ENCODE measurements at regions not wholly inside any gene's neighbourhood (a gene's known extent, or its start where the extent isn't known, plus 50 kb on each side); places are given as distances from the start of the nearest gene placed in this dataset.
"Not testable (repeated sequence)": the region's sequence is repeated elsewhere in the genome, so short reads cannot be mapped to it uniquely, and the experiment has no call there.

DNA sequence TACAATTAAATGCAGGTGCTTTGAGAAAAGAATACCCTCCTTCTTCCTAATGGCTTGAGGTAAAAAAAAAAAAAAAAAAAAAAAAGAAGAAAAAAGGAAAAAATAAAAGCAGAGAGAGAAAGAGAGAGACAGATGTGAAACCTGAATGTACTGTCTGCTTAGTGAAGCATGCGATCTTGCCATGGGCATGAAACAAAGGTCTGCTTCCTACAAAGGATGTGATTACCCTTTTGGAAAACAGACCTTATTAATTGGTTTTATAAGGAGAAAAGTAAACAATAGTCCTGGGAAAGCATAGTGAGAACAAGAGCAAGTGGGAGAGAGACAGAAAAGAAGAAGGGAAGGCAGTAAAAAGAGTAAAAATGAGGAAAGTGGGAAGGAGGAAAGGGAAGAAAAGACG is 526.1 kb upstream of the PABPC4L start:
- intact Hi-C loops (cut with micrococcal nuclease) = no loop called here

GRCh38 chr4:134722306-134722705 is 520.7 kb upstream of the PABPC4L start:
- intact Hi-C loops (cut with micrococcal nuclease) = no loop called here

DNA sequence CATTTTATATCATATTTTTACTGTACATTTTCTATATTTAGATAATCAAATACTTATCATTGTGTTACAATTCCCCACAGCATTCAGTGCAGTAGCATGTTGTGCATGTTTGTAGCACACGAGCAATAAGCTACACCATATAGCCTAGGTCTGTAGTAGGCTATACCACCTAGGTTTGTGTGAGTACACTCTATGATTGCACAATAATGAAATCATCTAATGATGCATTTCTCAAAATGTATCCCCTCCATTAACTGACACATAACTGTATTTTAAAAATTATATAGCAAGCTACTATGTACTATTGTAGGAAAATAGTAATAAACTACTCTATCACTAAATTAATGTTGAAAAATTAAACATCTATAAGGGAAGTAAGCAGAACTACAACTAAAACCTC is 518.4 kb upstream of the PABPC4L start:
- intact Hi-C loops (cut with micrococcal nuclease) = no loop called here

GRCh38 chr4:134708616-134709015 is 507.0 kb upstream of the PABPC4L start:
- intact Hi-C loops (cut with micrococcal nuclease) = no loop called here

DNA sequence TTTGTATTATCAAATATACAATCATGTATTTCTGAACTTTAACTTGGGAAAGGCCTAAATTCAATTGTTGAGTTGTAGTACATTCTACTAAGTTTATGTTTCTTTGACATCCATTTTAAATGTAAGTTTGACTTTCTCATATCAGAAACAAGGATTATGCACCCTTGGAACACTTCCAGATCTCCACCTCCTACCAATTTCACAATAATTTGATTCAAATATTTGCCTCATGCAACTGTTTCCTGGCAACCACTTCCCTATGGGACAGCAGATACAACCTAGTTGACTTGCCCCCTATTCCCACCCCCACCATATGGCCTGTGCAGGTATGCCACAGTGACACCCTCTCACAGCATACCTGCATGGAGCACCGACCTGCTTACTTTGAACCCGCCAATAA is 506.4 kb upstream of the PABPC4L start:
- intact Hi-C loops (cut with micrococcal nuclease) = no loop called here

- intact Hi-C loops (cut with micrococcal nuclease) = no loop called here
These were observed 500.8 kb upstream of the PABPC4L start for GRCh38 chr4:134702374-134702773.

- intact Hi-C loops (cut with micrococcal nuclease) = no loop called here
These were observed 498.7 kb upstream of the PABPC4L start for GRCh38 chr4:134700251-134700650.

DNA sequence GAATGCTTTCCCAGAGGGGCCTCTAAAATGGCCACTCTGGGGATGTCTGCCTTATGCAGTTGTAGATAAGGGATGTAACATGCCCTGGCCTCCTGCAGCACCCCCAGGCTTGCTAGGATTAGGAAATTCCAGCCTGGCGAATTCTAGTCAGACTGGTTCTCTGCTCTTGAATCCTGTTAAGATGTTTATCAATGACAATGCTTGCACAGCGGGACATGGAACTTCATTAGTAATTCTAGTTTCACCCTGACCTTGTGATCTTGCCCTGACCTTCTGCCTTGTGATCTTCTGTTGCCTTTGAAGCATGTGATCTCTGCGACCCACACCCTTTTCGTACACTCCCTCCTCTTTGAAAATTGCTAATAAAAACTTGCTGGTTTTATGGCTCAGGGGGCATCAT is 497.2 kb upstream of the PABPC4L start:
- intact Hi-C loops (cut with micrococcal nuclease) = not testable (repeated sequence)

DNA sequence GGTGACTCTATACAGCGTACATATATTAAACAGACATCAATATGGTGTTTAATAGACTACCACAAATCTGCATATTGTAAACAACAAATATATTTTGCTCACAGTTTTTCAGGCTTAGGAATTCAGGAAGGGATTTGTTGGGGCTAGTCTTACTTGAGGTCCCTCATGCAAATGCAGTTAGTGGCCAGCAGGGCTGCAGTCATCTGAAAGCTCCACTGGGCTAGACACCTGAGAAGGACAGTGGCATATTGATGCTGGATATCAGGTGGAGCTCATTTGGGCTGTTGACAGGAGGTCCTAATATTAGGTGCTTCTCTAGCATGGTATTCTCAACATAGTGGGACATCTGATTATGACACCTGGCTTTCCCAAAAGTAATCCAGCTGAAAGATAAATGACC is 493.8 kb upstream of the PABPC4L start:
- intact Hi-C loops (cut with micrococcal nuclease) = no loop called here

DNA sequence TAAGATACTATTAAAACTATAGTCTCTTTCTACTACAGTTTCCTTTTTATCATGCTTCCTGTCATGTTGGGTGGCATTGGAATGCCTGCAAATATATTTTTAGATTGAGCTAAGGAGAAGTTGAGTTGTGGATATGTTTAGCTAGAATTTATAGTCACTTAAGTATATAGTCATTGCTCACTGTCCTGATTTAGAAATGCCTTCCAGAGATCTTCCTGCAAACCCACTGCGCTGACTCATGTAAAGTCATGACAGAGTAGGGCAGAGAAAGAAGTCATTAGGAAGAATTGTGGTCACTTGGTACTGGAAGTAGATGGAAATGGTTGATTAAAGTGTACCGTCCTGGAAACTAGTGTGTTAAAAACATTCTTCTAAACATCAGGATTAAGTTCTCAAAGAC is 490.3 kb upstream of the PABPC4L start:
- intact Hi-C loops (cut with micrococcal nuclease) = no loop called here

DNA sequence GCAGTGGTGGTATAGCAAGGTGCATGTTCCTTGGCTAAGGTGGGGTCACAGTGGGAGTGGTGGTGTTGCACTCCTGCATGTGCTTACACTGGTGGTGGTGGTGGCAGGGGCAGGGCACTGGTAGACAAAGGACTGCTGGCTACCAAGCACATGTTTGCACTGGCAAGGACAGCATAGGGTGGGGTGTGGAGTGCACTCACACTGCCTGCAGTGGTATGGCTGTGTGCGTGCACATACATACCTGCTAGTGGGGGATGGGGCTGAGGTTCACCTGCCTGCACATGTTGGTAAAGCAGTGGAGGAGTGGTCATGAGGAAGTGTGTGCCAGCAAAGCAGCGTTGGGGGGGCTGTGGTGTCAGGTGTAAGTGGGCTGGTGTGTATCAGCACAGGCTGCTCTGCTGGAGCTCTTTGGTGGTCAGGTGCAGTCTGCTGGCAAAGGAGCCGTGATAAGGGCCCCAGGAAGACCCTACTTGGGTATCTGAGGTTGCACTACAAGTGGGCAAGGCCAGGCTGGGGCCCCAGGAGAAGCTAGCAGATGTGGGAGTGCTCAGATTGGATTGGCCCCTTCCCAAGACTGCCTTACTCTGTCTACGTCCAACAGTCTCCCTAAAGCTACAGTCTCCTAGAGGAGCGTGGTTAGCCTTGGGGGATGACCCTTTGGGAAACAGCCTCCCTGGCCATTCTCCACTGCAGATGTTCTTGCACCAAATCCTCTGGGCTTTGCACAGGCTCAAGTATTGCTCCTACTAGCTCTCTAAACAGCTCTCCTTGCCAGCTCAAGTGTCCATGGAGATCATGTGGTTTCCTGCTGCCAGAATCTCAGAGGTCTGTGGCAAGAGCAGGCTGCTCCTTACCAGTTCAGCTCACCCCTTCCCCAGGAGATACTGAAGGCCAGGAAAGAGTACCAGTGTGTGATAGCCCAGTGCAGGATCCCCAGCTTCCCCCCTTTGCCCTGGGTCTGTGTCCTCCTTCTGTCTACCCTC is 486.3 kb upstream of the PABPC4L start:
- intact Hi-C loops (cut with micrococcal nuclease) = no loop called here

DNA sequence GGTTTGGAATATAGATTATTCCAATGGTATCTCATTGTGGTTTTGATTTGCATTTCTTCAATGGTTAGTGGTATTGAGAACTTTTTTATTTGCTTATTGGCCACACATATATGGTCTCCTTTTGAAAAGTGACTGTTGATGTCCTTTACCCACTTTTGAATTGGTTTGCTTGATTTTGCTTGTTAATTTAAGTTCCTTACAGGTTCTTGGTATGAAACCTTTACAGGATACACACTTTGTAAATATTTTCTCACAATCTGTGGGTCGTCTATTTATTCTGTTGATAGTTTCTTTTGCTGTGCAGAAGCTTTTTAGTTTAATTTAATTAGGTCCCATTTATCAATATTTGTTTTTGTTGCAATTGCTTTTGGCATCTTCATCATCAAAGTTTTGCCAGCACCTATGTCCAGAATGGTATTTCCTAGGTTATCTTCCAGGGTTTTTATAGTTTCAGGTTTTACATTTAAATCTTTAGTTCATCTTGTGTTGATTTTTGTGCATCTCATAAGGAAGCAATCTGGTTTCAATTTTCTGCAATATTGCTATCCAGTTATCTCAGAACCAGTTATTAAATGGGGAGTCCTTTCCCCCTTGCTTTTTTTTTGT is 475.7 kb upstream of the PABPC4L start:
- intact Hi-C loops (cut with micrococcal nuclease) = no loop called here

- intact Hi-C loops (cut with micrococcal nuclease) = no loop called here
These were observed 466.6 kb upstream of the PABPC4L start for GRCh38 chr4:134668237-134668636.

GRCh38 chr4:134666640-134667039 is 465.1 kb upstream of the PABPC4L start:
- intact Hi-C loops (cut with micrococcal nuclease) = no loop called here

- intact Hi-C loops (cut with micrococcal nuclease) = no loop called here
These were observed 463.8 kb upstream of the PABPC4L start for GRCh38 chr4:134665429-134665828.

GRCh38 chr4:134663742-134664141 is 462.2 kb upstream of the PABPC4L start:
- intact Hi-C loops (cut with micrococcal nuclease) = no loop called here

GRCh38 chr4:134650461-134650860 is 448.9 kb upstream of the PABPC4L start:
- intact Hi-C loops (cut with micrococcal nuclease) = no loop called here

DNA sequence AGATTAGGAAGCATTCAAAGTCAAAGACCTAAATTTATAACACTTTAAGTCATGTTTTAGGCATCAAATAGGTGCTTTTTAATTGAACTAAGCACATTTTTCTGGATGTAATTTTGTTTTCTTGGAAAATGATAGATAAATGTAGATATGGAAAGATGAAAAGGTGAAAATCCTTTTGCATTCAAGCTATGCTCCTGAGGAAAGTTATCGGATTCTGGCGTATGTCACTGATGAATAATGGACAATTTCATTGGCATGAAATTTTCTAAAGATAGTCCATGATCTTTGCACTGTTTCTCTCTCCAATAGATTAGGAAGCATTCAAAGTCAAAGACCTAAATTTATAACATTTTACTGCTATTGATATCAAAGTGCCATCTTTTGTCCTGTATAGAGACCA is 444.2 kb upstream of the PABPC4L start:
- intact Hi-C loops (cut with micrococcal nuclease) = no loop called here

- intact Hi-C loops (cut with micrococcal nuclease) = no loop called here
These were observed 434.9 kb upstream of the PABPC4L start for GRCh38 chr4:134636338-134637051.

GRCh38 chr4:134634301-134634700 is 432.7 kb upstream of the PABPC4L start:
- intact Hi-C loops (cut with micrococcal nuclease) = no loop called here

DNA sequence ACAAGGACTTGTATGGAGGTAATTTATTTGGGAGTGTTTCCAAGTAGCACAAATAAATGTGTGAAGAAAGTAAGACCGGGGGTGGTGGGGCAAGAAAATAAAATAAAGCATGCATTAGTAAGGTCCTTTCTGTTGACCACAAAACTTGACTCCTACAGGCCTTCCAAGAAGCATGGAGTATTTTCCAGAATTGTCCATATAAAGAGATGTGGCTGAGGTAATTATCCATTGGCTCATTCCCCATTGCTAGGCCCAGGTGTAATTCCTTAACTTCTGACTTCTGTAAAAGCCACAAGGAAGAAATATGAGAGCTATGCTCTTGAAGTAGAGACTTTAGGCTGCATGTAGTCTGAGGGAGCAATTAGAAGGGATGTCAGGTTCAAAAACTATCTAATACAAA is 430.5 kb upstream of the PABPC4L start:
- intact Hi-C loops (cut with micrococcal nuclease) = no loop called here

- intact Hi-C loops (cut with micrococcal nuclease) = no loop called here
These were observed 426.5 kb upstream of the PABPC4L start for GRCh38 chr4:134628066-134628465.

All from T-helper 2 cell treated with Interferon-gamma antibody and Interleukin-4, amounts not matched to agents 100 ng/mL and 5 ng/mL, for 36 hours (primary cell).